ENCODE measurements at regions not wholly inside any gene's neighbourhood (a gene's known extent, or its start where the extent isn't known, plus 50 kb on each side); places are given as distances from the start of the nearest gene placed in this dataset.

DNA sequence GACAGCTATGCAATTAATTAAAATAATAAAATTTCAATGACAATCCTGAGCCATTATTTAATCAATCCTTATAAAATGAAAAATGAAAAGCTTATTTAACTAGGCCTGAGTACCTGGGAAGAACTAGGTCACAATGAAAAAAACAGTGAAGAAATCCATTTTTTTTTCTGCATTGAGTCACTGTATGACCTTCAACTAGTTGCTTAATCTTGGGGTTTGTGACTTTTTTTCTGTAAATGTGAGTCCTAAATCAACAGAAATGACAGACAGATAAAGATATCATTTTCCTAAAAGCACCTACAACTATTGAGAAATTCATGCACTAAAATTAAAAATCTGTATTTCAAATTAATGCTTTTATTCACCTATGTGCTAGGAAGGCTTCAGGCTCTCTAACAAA lies 96.8 kb downstream of the TMEM26 start:
- H3K27me3 Mint-ChIP-seq, result peaks cover 7% of the 10 kb centered on the region
- no peaks in the 10 kb centered on the region for H3K4me1 Mint-ChIP-seq
- no peak overlapping the region for H3K4me3 Mint-ChIP-seq
- ChIA-PET CTCF (no interaction called here), POLR2A (no interaction called here)
- no peak overlapping the region for H3K27ac Mint-ChIP-seq
- DNase-seq, result no peak
- no peaks in the 10 kb centered on the region for H3K9me3 Mint-ChIP-seq
- no peaks in the 10 kb centered on the region for H3K36me3 Mint-ChIP-seq (ENCODE audit: low read depth)

DNA sequence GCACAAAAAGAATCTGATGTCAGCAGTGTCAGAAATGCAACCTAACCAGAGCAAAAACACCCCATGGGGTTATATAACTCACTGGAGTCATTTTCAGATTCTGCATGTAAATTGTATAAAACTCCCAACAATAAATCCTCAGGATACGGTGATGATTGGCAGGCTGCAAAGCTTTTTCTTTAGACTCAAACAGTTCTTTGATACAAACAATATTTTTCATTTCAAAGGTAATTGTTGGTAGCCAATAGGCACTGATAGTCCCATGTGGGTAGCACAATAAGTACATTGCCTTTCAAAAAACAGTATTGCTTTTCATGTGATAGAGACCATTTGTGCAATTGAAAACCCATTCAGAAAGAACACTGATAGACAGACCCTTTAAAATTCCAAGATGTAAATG lies 98.0 kb downstream of the TMEM26 start:
- POLR2A ChIA-PET, result no interaction called here
- CTCF ChIA-PET, result no interaction called here
- Mint-ChIP-seq H3K27ac (no peak overlapping the region), H3K36me3 (ENCODE audit: low read depth) (no peaks in the 10 kb centered on the region), H3K9me3 (no peaks in the 10 kb centered on the region), H3K4me1 (no peaks in the 10 kb centered on the region), H3K27me3 (peaks cover 7% of the 10 kb centered on the region), H3K4me3 (no peak overlapping the region)
- no peak for DNase-seq

DNA sequence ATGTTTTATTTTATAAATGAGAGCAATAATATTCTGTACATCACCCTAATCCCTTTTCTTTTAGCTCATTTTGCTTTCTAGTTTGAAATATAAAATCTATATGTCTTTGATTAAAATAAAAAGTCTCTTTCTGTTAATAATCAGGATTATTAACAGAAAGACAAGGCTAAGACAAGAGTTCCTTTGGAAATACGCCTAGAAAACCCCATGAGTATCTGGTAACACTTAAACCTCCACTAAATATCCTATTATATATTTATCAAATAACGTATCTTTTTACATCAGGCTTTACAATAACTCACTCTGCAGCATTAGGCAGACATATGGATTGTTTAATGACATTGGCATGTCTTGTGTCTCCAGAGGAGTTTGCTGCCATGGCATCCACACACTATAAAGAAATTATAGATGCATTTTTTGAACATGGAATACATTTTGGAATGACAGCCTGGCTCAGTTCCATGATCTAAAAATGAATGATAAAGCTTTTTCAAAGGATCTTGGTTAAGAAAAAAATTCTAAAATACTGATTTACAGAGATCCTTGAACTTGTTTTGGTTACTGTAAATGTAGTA lies 98.7 kb downstream of the TMEM26 start:
- H3K9me3 Mint-ChIP-seq, result no peaks in the 10 kb centered on the region
- H3K27me3 Mint-ChIP-seq, result peaks cover 8% of the 10 kb centered on the region
- CTCF ChIA-PET, result no interaction called here
- DNase-seq, result no peak
- no peak overlapping the region for H3K27ac Mint-ChIP-seq
- H3K4me3 Mint-ChIP-seq, result no peak overlapping the region
- no peaks in the 10 kb centered on the region for H3K36me3 Mint-ChIP-seq (ENCODE audit: low read depth)
- no peaks in the 10 kb centered on the region for H3K4me1 Mint-ChIP-seq
- POLR2A ChIA-PET, result no interaction called here

DNA sequence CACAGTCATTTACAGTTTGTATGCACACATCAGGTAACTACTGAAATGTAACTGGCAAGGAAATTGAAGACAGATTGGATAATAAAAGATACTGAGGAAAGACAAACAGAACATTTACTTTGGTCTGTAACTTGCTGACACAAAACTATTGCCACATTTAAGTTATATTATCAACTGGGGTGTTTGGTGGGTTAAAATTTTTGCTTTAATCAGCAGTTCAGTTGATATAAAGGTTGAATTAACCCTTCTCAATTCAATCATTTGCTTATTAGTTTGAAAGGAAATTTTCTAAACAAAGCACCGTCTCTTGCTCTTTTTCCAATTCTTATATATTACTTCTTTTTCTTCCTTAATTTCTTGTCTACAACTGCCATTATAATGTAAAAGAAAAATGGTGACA lies 102.4 kb downstream of the TMEM26 start:
- Mint-ChIP-seq H3K4me1 (no peaks in the 10 kb centered on the region), H3K36me3 (ENCODE audit: low read depth) (no peaks in the 10 kb centered on the region), H3K27me3 (peaks cover 11% of the 10 kb centered on the region), H3K27ac (no peak overlapping the region), H3K4me3 (no peak overlapping the region), H3K9me3 (no peaks in the 10 kb centered on the region)
- POLR2A ChIA-PET, result no interaction called here
- no peak for DNase-seq
- CTCF ChIA-PET, result no interaction called here

GRCh38 chr10:61350068-61350467 lies 103.1 kb downstream of the TMEM26 start:
- H3K9me3 Mint-ChIP-seq, result no peaks in the 10 kb centered on the region
- H3K36me3 Mint-ChIP-seq (ENCODE audit: low read depth), result no peaks in the 10 kb centered on the region
- H3K4me1 Mint-ChIP-seq, result no peaks in the 10 kb centered on the region
- no peak overlapping the region for H3K27ac Mint-ChIP-seq
- ChIA-PET CTCF (no interaction called here), POLR2A (no interaction called here)
- H3K4me3 Mint-ChIP-seq, result no peak overlapping the region
- H3K27me3 Mint-ChIP-seq, result peaks cover 11% of the 10 kb centered on the region
- no peak for DNase-seq

GRCh38 chr10:61346796-61347413 lies 106.3 kb downstream of the TMEM26 start:
- H3K27me3 Mint-ChIP-seq, result peaks cover 7% of the 10 kb centered on the region
- POLR2A ChIA-PET, result no interaction called here
- CTCF ChIA-PET, result no interaction called here
- DNase-seq, result no peak
- H3K4me1 Mint-ChIP-seq, result peaks cover 6% of the 10 kb centered on the region
- no peak overlapping the region for H3K27ac Mint-ChIP-seq
- H3K36me3 Mint-ChIP-seq (ENCODE audit: low read depth), result no peaks in the 10 kb centered on the region
- no peak overlapping the region for H3K4me3 Mint-ChIP-seq
- H3K9me3 Mint-ChIP-seq, result no peaks in the 10 kb centered on the region

DNA sequence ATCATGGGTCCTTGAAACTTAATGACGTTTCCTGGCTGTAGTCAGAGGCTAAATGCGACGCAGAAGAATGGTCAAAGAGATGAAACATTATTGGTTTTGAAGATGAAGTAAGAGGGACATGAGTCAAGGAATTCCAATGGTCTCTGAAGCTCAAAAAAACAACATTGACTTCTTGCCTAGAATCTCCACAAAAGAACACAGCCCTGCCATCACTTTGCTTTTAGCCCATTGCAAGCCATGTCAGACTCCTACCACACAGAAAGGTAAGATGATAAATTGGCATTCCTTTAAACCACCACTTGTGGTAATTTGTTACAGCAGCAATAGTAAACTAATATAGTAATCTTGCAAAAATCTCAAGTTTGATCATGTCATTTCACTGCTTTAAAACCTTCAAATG lies 109.4 kb downstream of the TMEM26 start:
- peaks cover 6% of the 10 kb centered on the region for H3K4me1 Mint-ChIP-seq
- CTCF ChIA-PET, result no interaction called here
- POLR2A ChIA-PET, result no interaction called here

GRCh38 chr10:61342858-61343572 lies 110.2 kb downstream of the TMEM26 start:
- no peak for DNase-seq
- H3K4me3 Mint-ChIP-seq, result no peak overlapping the region
- no peaks in the 10 kb centered on the region for H3K36me3 Mint-ChIP-seq (ENCODE audit: low read depth)
- H3K27me3 Mint-ChIP-seq, result peaks cover 3% of the 10 kb centered on the region
- ChIA-PET POLR2A (no interaction called here), CTCF (no interaction called here)
- H3K27ac Mint-ChIP-seq, result no peak overlapping the region
- no peaks in the 10 kb centered on the region for H3K9me3 Mint-ChIP-seq
- H3K4me1 Mint-ChIP-seq, result peaks cover 6% of the 10 kb centered on the region

More for the DNA sequence above, 109.4 kb downstream of the TMEM26 start:
- Mint-ChIP-seq H3K27me3 (no peaks in the 10 kb centered on the region), H3K27ac (no peak overlapping the region), H3K4me3 (no peak overlapping the region), H3K9me3 (no peaks in the 10 kb centered on the region), H3K36me3 (ENCODE audit: low read depth) (no peaks in the 10 kb centered on the region)
- DNase-seq, result no peak

DNA sequence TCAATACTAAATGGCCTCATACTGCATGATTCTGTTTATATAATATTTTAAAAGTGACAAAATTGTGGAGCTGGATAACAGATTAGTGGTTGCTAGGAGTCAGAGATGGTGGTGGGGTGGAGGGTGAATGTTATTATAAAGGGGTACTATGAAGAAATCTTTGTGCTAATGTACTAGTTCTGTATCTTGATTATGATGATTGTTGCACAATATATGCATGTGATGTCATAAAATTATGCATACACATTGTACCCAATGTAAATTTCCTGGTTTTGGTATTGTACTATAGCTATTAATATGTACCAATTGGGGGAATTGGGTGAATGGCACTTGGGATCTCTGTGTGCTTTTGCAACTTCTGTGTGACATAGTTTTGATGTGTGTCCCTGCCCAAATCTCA lies 112.2 kb downstream of the TMEM26 start:
- Mint-ChIP-seq H3K27ac (no peak overlapping the region), H3K9me3 (no peaks in the 10 kb centered on the region), H3K36me3 (ENCODE audit: low read depth) (no peaks in the 10 kb centered on the region), H3K27me3 (peaks cover 3% of the 10 kb centered on the region), H3K4me3 (no peak overlapping the region), H3K4me1 (peaks cover 6% of the 10 kb centered on the region)
- DNase-seq, result no peak
- CTCF ChIA-PET, result no interaction called here
- POLR2A ChIA-PET, result no interaction called here

DNA sequence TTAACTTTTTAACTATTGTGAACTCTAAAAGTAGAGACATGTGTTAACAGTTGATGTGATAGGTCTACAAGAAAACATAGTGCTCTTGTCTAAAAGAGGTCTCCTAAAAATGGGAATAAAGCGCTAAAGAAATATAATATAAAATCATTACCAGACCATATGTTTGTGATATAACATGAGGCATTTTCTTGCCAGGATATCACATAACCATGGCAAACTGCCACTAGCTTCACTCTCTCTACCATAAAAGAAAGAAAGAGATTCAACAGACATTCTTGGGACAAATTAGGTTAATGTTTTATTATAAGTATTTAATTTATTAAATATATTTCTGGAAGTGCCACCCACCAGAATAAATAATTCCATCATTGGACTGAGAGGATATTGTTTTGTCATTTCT lies 115.0 kb downstream of the TMEM26 start:
- Mint-ChIP-seq H3K36me3 (ENCODE audit: low read depth) (no peaks in the 10 kb centered on the region), H3K4me1 (peaks cover 6% of the 10 kb centered on the region), H3K27me3 (peaks cover 3% of the 10 kb centered on the region), H3K27ac (no peak overlapping the region), H3K4me3 (no peak overlapping the region), H3K9me3 (no peaks in the 10 kb centered on the region)
- CTCF ChIA-PET, result no interaction called here
- POLR2A ChIA-PET, result no interaction called here
- no peak for DNase-seq

GRCh38 chr10:61337741-61338140 lies 115.4 kb downstream of the TMEM26 start:
- CTCF ChIA-PET, result no interaction called here

DNA sequence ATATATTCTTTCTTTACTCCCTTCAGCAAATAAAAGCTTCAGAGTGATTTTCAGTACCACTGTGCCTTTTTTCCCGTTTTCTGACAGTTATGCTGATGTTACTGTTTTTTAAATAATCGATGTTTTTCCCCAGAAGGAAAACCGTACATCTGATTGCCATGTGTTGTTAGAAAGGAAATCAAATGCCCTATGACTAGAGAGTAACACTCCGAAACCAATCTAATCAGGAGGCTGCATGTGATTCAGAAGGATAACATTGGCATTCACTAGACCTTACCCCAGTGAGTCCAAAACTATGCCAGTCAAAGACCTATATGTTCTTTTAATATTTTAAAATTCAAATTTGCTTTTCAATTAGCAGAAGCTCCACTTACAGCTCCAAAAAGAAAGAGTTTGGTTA lies 116.3 kb downstream of the TMEM26 start:
- H3K36me3 Mint-ChIP-seq (ENCODE audit: low read depth), result no peaks in the 10 kb centered on the region
- no peaks in the 10 kb centered on the region for H3K4me1 Mint-ChIP-seq
- H3K9me3 Mint-ChIP-seq, result peaks cover 2% of the 10 kb centered on the region
- H3K4me3 Mint-ChIP-seq, result no peak overlapping the region
- H3K27me3 Mint-ChIP-seq, result peaks cover 3% of the 10 kb centered on the region
- no peak overlapping the region for H3K27ac Mint-ChIP-seq
- ChIA-PET CTCF (no interaction called here), POLR2A (no interaction called here)
- DNase-seq, result no peak

More at GRCh38 chr10:61337741-61338140, 115.4 kb downstream of the TMEM26 start:
- POLR2A ChIA-PET, result no interaction called here
- H3K27ac Mint-ChIP-seq, result no peak overlapping the region
- no peak overlapping the region for H3K4me3 Mint-ChIP-seq
- no peaks in the 10 kb centered on the region for H3K9me3 Mint-ChIP-seq
- DNase-seq, result no peak
- peaks cover 3% of the 10 kb centered on the region for H3K27me3 Mint-ChIP-seq
- no peaks in the 10 kb centered on the region for H3K36me3 Mint-ChIP-seq (ENCODE audit: low read depth)
- H3K4me1 Mint-ChIP-seq, result peaks cover 4% of the 10 kb centered on the region

DNA sequence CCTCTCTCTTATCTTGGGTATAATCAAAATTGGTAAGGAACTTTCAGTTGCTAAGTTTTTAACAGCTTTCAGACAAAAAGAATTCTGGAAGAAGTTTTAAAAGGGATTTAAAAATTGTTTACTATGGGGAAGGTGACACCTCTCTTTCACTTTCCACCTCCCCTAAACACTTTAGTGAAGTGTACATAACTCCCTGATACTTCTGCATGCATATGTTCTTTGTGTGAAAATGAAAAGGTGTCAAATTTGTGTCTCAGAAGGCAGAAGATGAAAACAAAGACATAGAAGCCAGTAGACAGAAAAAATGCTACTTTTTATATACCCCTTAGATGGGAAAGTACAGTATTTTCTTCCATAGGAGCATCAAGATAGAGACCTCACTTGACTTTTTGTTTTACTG lies 117.8 kb downstream of the TMEM26 start:
- H3K9me3 Mint-ChIP-seq, result peaks cover 2% of the 10 kb centered on the region
- H3K4me1 Mint-ChIP-seq, result no peaks in the 10 kb centered on the region
- H3K27ac Mint-ChIP-seq, result no peak overlapping the region
- DNase-seq, result no peak
- peaks cover 3% of the 10 kb centered on the region for H3K27me3 Mint-ChIP-seq
- ChIA-PET CTCF (no interaction called here), POLR2A (no interaction called here)
- H3K36me3 Mint-ChIP-seq (ENCODE audit: low read depth), result no peaks in the 10 kb centered on the region
- H3K4me3 Mint-ChIP-seq, result no peak overlapping the region

DNA sequence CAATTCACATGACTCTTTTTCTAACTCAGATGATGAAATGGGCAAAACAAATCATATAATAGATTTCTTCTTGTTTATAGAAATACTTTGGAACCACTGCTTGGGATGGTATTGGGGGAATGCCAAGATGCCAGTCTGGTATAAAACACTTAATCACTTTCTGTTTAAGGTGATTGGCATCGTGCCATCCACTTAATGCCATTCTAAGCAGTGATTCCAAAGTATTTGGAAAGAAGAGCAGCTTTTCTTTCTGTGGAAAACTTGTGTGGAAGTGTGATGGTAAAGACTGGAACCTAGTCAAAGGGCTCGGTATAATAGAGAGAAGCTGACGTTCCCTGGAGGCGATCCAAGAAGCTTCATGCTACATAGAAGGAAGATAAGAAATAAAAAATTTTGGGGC lies 120.6 kb downstream of the TMEM26 start:
- no peak for DNase-seq
- Mint-ChIP-seq H3K4me3 (no peak overlapping the region), H3K4me1 (no peaks in the 10 kb centered on the region), H3K9me3 (peaks cover 6% of the 10 kb centered on the region), H3K27ac (no peak overlapping the region), H3K36me3 (ENCODE audit: low read depth) (no peaks in the 10 kb centered on the region), H3K27me3 (peaks cover 8% of the 10 kb centered on the region)
- CTCF ChIA-PET, result no interaction called here
- POLR2A ChIA-PET, result no interaction called here
